Fibroblast of peridontal ligament (primary cell): ENCODE measurements at regions not wholly inside any gene's neighbourhood (a gene's known extent, or its start where the extent isn't known, plus 50 kb on each side); places are given as distances from the start of the nearest gene placed in this dataset.
"Not testable (repeated sequence)": the region's sequence is repeated elsewhere in the genome, so short reads cannot be mapped to it uniquely, and the experiment has no call there.

ENCODE experiments used
- DNase-seq: peaks from one replicate; pipeline ENCODE4 v3.0.0-alpha.2; 2010; ENCODE audit errors: extremely low read depth

- no peak for DNase-seq
Measured at GRCh38 chr3:148556664-148557063, 141.0 kb upstream of the AGTR1 start.

GRCh38 chr3:148577579-148577978 is 120.1 kb upstream of the AGTR1 start:
- DNase-seq: not testable (repeated sequence)

GRCh38 chr3:148582126-148582525 is 115.6 kb upstream of the AGTR1 start:
- DNase-seq: peak; percentile 50

GRCh38 chr3:148583793-148584192 is 113.9 kb upstream of the AGTR1 start:
- DNase-seq: no peak

GRCh38 chr3:148584438-148584837 is 113.3 kb upstream of the AGTR1 start:
- no peak for DNase-seq

- no peak for DNase-seq
Measured at GRCh38 chr3:148585671-148586379, 111.9 kb upstream of the AGTR1 start.

GRCh38 chr3:148588291-148588690 is 109.4 kb upstream of the AGTR1 start:
- DNase-seq: no peak

- DNase-seq: no peak
Measured at GRCh38 chr3:148591525-148591924, 106.2 kb upstream of the AGTR1 start.

GRCh38 chr3:148598619-148599018 is 99.1 kb upstream of the AGTR1 start:
- DNase-seq: no peak

- DNase-seq: no peak
Measured at GRCh38 chr3:148599481-148599880, 98.2 kb upstream of the AGTR1 start.

GRCh38 chr3:148600440-148600839 is 97.3 kb upstream of the AGTR1 start:
- DNase-seq: no peak

- DNase-seq: no peak
Measured at GRCh38 chr3:148600902-148601765, 96.6 kb upstream of the AGTR1 start.

GRCh38 chr3:148601766-148602685 is 95.7 kb upstream of the AGTR1 start:
- DNase-seq: peak; percentile 54

- DNase-seq: peak; percentile 40
Measured at GRCh38 chr3:148604270-148605085, 93.2 kb upstream of the AGTR1 start.

GRCh38 chr3:148605521-148605920 is 92.2 kb upstream of the AGTR1 start:
- no peak for DNase-seq

GRCh38 chr3:148606979-148607378 is 90.7 kb upstream of the AGTR1 start:
- peak; percentile 6 for DNase-seq

- no peak for DNase-seq
Measured at GRCh38 chr3:148607491-148607890, 90.2 kb upstream of the AGTR1 start.

- no peak for DNase-seq
Measured at GRCh38 chr3:148612278-148612677, 85.4 kb upstream of the AGTR1 start.

- DNase-seq: no peak
Measured at GRCh38 chr3:148615382-148615781, 82.3 kb upstream of the AGTR1 start.

GRCh38 chr3:148625095-148625736 is 72.5 kb upstream of the AGTR1 start:
- DNase-seq: no peak

- DNase-seq: no peak
Measured at GRCh38 chr3:148625991-148626390, 71.7 kb upstream of the AGTR1 start.
